NB4 (cell line): ENCODE measurements at regions not wholly inside any gene's neighbourhood (a gene's known extent, or its start where the extent isn't known, plus 50 kb on each side); places are given as distances from the start of the nearest gene placed in this dataset.

Experiments
- DNase-seq: peaks from one replicate; pipeline ENCODE4 v3.0.0; 2010; ENCODE audit warnings: low read depth
- H3K4me3 ChIP-seq: one replicate; pipeline ENCODE4 v1.5.1; 2011; ENCODE audit warnings: mild to moderate bottlenecking, low read depth, low read length, moderate library complexity
- CTCF ChIP-seq: IDR thresholded peaks from one replicate; pipeline ENCODE4 v1.5.1; 2012; ENCODE audit warnings: low read depth, low read length
- MAX ChIP-seq: IDR thresholded peaks from 2 replicates; pipeline ENCODE4 v1.6.1; 2011; ENCODE audit warnings: low read depth, low read length
- MYC ChIP-seq: IDR thresholded peaks from 2 replicates; pipeline ENCODE4 v1.6.1; 2011; ENCODE audit warnings: low read depth, low read length
- POLR2A ChIP-seq: IDR thresholded peaks from 2 replicates; pipeline ENCODE4 v1.6.1; 2011; ENCODE audit warnings: mild to moderate bottlenecking; ENCODE audit not compliant: insufficient read length; ENCODE audit errors: extremely low read depth

- TF ChIP-seq MYC (no peak), MAX (no peak), POLR2A (no peak)
- H3K4me3 ChIP-seq = no peak overlapping the region
- DNase-seq = no peak
Measured at GRCh38 chr6:71048320-71049164, 91.7 kb upstream of the B3GAT2 start.

- no peak for DNase-seq
- H3K4me3 ChIP-seq = no peak overlapping the region
- TF ChIP-seq MYC (no peak), POLR2A (no peak), CTCF (no peak), MAX (no peak)
Measured at GRCh38 chr6:71049198-71049770, 92.4 kb upstream of the B3GAT2 start.

- H3K4me3 ChIP-seq = no peak overlapping the region
- no peak for DNase-seq
- TF ChIP-seq MAX (no peak), CTCF (no peak), MYC (no peak), POLR2A (no peak)
Measured at GRCh38 chr6:71053475-71053874, 96.6 kb upstream of the B3GAT2 start.

GRCh38 chr6:71056656-71057055, 99.8 kb upstream of the B3GAT2 start:
- no peak overlapping the region for H3K4me3 ChIP-seq
- TF ChIP-seq CTCF = no peak
- TF ChIP-seq POLR2A = no peak
- TF ChIP-seq MAX = no peak
- no peak for TF ChIP-seq MYC
- DNase-seq = no peak

- no peak for DNase-seq
- H3K4me3 ChIP-seq = no peak overlapping the region
- TF ChIP-seq CTCF = no peak
Measured at GRCh38 chr6:71066153-71066552, 109.3 kb upstream of the B3GAT2 start.

GRCh38 chr6:71067816-71068215, 111.0 kb upstream of the B3GAT2 start:
- no peak for TF ChIP-seq MAX
- TF ChIP-seq CTCF = no peak
- no peak overlapping the region for H3K4me3 ChIP-seq
- no peak for DNase-seq
